Uterus (tissue), 2 donors: ENCODE measurements at regions not wholly inside any gene's neighbourhood (a gene's known extent, or its start where the extent isn't known, plus 50 kb on each side); places are given as distances from the start of the nearest gene placed in this dataset.

Source experiments
- POLR2A ChIP-seq, 2 donors: fragments of 450-650 bp; IDR thresholded peaks; one replicate each; pipeline ENCODE4 v1.6.1; 2016; ENCODE audit warnings: antibody characterized with exemption in 2 of 2, mild to moderate bottlenecking in 1 of 2, moderate library complexity in 1 of 2
- TF ChIP-seq, protein P1 (sequence below), 4 experiments: fragments of 200-600 bp in 2 of 4; fragments of 450-650 bp in 2 of 4; sonication (generic) in 2 of 4; IDR thresholded peaks; one replicate each; pipeline ENCODE4 v1.5.1; 2016 to 2019; ENCODE audit warnings: antibody characterized with exemption in 4 of 4, mild to moderate bottlenecking in 2 of 4, moderate library complexity in 1 of 4

DNA sequence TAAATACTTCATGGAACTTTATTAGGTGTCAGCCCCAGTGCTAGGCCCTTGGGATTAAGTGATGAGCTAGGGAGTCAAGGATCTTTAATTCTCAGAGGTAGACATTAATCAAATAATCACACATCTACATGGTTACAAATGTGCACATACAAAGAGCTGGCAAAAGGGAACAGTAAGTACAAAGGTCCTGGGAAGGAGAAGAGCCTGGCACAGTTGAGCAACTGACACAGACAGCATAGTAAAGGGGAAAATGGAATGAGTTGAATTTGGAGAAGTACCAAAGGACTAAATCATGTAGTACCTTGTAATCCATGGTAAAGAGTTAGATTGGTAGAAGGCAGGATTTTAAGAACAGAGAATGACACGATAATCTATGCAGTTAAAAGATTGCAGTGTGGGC lies 116.3 kb downstream of the APIP start:
- TF ChIP-seq, protein P1, sequence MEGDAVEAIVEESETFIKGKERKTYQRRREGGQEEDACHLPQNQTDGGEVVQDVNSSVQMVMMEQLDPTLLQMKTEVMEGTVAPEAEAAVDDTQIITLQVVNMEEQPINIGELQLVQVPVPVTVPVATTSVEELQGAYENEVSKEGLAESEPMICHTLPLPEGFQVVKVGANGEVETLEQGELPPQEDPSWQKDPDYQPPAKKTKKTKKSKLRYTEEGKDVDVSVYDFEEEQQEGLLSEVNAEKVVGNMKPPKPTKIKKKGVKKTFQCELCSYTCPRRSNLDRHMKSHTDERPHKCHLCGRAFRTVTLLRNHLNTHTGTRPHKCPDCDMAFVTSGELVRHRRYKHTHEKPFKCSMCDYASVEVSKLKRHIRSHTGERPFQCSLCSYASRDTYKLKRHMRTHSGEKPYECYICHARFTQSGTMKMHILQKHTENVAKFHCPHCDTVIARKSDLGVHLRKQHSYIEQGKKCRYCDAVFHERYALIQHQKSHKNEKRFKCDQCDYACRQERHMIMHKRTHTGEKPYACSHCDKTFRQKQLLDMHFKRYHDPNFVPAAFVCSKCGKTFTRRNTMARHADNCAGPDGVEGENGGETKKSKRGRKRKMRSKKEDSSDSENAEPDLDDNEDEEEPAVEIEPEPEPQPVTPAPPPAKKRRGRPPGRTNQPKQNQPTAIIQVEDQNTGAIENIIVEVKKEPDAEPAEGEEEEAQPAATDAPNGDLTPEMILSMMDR (IDR thresholded peaks at IDR 0.05): no peak
- no peak for TF ChIP-seq POLR2A (IDR thresholded peaks at IDR 0.05)
